SK-N-MC (cell line): ENCODE measurements at regions not wholly inside any gene's neighbourhood (a gene's known extent, or its start where the extent isn't known, plus 50 kb on each side); places are given as distances from the start of the nearest gene placed in this dataset.

Experiments
- EZH2 ChIP-seq: fragments of 200-600 bp; sonication (generic); IDR thresholded peaks from one replicate; pipeline ENCODE4 v1.6.1; 2017; ENCODE audit warnings: antibody characterized with exemption
- POLR2AphosphoS5 ChIP-seq: IDR thresholded peaks from 2 replicates; pipeline ENCODE4 v1.6.1; 2012; ENCODE audit warnings: mild to moderate bottlenecking, low read depth, low read length, borderline replicate concordance

GRCh38 chr11:41665441-41666360 is 206.2 kb upstream of the LRRC4C start:
- no peak for TF ChIP-seq POLR2AphosphoS5
- TF ChIP-seq EZH2: no peak
